ENCODE measurements at regions not wholly inside any gene's neighbourhood (a gene's known extent, or its start where the extent isn't known, plus 50 kb on each side); places are given as distances from the start of the nearest gene placed in this dataset.

DNA sequence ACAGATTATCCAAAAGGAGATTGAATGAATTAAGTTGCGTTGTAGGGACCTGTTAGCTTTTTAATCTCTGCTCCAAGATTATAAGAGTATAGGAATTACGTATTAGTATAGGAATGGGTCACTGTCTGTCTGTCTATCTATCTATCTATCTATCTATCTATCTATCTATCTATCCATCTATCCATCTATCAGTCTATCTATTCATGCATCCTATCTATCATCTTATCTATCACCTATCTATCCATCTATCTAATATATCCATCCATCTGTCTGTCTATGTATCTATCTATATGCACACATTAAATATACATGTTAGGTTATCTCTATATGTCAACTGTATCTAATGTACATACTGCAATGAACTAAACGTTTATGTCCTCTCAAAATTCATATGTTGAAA is 255.8 kb downstream of the LPIN1 start:
- no peak for TF ChIP-seq POLR2A (IDR thresholded peaks at IDR 0.05)
- TF ChIP-seq, protein P1, sequence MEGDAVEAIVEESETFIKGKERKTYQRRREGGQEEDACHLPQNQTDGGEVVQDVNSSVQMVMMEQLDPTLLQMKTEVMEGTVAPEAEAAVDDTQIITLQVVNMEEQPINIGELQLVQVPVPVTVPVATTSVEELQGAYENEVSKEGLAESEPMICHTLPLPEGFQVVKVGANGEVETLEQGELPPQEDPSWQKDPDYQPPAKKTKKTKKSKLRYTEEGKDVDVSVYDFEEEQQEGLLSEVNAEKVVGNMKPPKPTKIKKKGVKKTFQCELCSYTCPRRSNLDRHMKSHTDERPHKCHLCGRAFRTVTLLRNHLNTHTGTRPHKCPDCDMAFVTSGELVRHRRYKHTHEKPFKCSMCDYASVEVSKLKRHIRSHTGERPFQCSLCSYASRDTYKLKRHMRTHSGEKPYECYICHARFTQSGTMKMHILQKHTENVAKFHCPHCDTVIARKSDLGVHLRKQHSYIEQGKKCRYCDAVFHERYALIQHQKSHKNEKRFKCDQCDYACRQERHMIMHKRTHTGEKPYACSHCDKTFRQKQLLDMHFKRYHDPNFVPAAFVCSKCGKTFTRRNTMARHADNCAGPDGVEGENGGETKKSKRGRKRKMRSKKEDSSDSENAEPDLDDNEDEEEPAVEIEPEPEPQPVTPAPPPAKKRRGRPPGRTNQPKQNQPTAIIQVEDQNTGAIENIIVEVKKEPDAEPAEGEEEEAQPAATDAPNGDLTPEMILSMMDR (IDR thresholded peaks at IDR 0.05) = no peak
